Tibial artery (tissue), 4 donors: ENCODE measurements at regions not wholly inside any gene's neighbourhood (a gene's known extent, or its start where the extent isn't known, plus 50 kb on each side); places are given as distances from the start of the nearest gene placed in this dataset.

ENCODE experiments used
- DNase-seq, 2 donors: peaks; one replicate each; pipeline ENCODE4 v3.0.0-alpha.2; 2019
- H3K27ac ChIP-seq, 2 donors: fragments of 200-600 bp; sonication (generic) in 1 of 2; 1 replicate in 1 of 2; 2 replicates in 1 of 2; pipeline ENCODE4 v1.5.1; 2018 to 2019; ENCODE audit warnings: mild to moderate bottlenecking in 1 of 2
- H3K27me3 ChIP-seq, 2 donors: fragments of 200-600 bp; sonication (generic) in 1 of 2; one replicate each; pipeline versions ENCODE4 v1.5.1 to v1.6.0; 2016 to 2019
- H3K36me3 ChIP-seq, 3 donors: fragments of 200-600 bp; sonication (generic) in 2 of 3; one replicate each; pipeline ENCODE4 v1.5.1; 2016 to 2019; ENCODE audit warnings: mild to moderate bottlenecking in 2 of 3
- H3K4me1 ChIP-seq, 4 donors: fragments of 200-600 bp; sonication (generic) in 2 of 4; 1 replicate in 3 of 4; 2 replicates in 1 of 4; pipeline ENCODE4 v1.5.1; 2016 to 2019
- H3K4me3 ChIP-seq, 2 donors: fragments of 200-600 bp; sonication (generic) in 1 of 2; 1 replicate in 1 of 2; 2 replicates in 1 of 2; pipeline ENCODE4 v1.5.1; 2018 to 2019; ENCODE audit warnings: mild to moderate bottlenecking in 2 of 2
- H3K9me3 ChIP-seq, 3 donors: fragments of 200-600 bp; sonication (generic) in 1 of 3; one replicate each; pipeline ENCODE4 v1.5.1; 2016 to 2019
- intact Hi-C: fragments of 100-400 bp; cut with DNase I; formaldehyde crosslinking; loops from one replicate; pipeline ENCODE4 v1.15.0; 2023; ENCODE audit warnings: low total_unique reads
- TF ChIP-seq, protein P1 (sequence below), 2 experiments: fragments of 200-600 bp in 1 of 2; fragments of 450-650 bp in 1 of 2; IDR thresholded peaks; one replicate each; pipeline ENCODE4 v1.5.1; 2017 to 2019; ENCODE audit warnings: antibody characterized with exemption in 2 of 2, mild to moderate bottlenecking in 1 of 2, moderate library complexity in 1 of 2

DNA sequence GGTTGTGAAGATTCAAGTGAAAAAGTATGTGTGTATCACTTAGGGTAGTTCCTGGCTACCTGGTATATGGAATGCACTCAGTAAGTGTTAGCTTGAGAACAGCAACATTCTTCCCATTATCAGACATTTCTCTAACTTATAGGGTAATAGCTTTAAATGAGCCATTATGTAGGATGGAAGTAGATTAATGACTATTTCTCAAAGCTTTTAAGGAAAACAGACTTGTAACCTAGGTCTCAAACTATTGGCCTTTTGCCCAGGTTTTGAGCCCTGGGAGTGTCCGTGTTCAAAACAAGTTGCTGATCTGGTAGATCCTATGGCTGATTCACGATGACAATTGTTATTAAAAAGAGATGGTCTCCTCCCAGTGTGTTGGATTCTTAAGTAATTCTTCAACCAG, 129.1 kb upstream of the UMPS start:
- Histone ChIP-seq H3K27me3 (no peaks in the 10 kb centered on the region), H3K27ac (no peak overlapping the region), H3K36me3 (no peaks in the 10 kb centered on the region), H3K4me1 (peaks cover 0 to 22% (median 11%) of the 10 kb centered on the region in 4 donors), H3K9me3 (no peaks in the 10 kb centered on the region), H3K4me3 (no peak overlapping the region)
- DNase-seq, result no peak
- TF ChIP-seq, protein P1, sequence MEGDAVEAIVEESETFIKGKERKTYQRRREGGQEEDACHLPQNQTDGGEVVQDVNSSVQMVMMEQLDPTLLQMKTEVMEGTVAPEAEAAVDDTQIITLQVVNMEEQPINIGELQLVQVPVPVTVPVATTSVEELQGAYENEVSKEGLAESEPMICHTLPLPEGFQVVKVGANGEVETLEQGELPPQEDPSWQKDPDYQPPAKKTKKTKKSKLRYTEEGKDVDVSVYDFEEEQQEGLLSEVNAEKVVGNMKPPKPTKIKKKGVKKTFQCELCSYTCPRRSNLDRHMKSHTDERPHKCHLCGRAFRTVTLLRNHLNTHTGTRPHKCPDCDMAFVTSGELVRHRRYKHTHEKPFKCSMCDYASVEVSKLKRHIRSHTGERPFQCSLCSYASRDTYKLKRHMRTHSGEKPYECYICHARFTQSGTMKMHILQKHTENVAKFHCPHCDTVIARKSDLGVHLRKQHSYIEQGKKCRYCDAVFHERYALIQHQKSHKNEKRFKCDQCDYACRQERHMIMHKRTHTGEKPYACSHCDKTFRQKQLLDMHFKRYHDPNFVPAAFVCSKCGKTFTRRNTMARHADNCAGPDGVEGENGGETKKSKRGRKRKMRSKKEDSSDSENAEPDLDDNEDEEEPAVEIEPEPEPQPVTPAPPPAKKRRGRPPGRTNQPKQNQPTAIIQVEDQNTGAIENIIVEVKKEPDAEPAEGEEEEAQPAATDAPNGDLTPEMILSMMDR (IDR thresholded peaks at IDR 0.05), result no peak
- intact Hi-C loops, result no loop called here

DNA sequence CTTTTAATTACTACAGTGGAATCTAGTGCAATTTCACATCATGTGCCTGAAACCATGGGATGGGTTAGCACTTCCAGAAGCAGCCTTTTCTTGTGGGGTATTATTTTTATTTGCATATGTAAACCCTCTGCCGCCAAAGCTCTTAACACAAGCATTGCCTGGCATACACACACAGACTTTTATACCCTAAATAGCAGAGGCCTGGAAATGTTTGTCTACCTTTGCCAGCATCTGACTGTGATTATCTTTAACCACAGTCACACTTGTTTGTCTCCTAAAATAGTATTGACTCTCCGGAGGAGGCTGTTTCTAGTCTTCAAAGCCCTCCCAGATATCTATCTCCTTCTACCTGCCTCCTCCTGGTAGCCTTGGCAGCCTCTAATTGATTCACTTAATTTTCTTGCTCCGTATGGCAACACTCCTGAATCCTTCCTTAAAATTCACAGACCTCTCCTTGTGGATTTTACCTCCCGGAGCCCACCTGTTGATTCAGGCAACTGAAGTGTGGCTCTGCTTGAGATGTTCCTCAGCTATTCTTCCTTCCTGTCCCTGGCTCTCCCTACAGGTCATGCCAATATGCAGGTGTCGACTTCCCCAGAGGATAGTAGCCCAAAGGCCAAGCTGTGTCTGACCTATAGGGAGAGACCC, 127.1 kb upstream of the UMPS start:
- Histone ChIP-seq H3K27me3 (no peaks in the 10 kb centered on the region), H3K4me3 (no peak overlapping the region), H3K4me1 (peaks cover 0 to 21% (median 11%) of the 10 kb centered on the region in 4 donors), H3K9me3 (no peaks in the 10 kb centered on the region), H3K36me3 (no peaks in the 10 kb centered on the region), H3K27ac (no peak overlapping the region)
- intact Hi-C loops, result no loop called here
- DNase-seq, result no peak
- TF ChIP-seq, protein P1 (IDR thresholded peaks at IDR 0.05), result no peak

DNA sequence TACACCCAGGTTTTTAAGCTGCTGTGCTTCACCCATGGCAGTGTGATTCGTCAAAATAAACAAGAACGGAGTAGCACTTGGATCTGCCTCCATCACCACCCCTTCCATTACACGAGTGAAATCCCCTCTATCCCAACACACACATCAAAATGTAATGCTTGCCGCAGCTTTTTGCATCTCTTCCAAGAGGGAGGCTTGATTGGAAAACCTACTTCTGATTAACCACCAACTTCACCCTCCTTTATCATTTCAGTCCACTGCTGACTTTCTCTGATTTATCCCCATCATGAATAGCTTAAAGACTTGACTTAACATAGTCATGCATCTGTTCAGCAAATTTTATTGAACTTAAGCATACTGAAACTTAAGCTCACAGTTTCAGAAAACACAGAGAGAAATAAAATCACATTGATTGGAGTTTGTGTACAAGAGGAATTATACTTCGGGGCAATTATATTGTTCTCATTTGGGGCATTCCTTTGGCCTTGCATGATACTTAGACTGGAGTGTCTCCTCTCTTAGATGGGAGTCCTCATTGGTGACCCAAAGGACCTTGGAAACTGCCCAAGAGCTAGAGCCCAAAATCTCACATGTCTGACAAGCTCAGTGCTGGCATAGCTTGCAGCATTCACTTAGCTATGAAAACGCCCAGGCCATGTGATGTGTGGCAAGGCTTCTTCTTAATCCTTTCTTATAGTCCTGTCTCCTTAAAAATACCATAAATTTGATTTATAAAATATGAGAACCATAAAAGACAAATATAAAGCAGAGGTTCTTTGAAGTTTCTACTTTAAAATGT, 124.3 kb upstream of the UMPS start:
- Histone ChIP-seq H3K4me3 (no peak overlapping the region), H3K27me3 (no peaks in the 10 kb centered on the region), H3K4me1 (no peaks in the 10 kb centered on the region), H3K36me3 (no peaks in the 10 kb centered on the region), H3K27ac (no peak overlapping the region), H3K9me3 (no peaks in the 10 kb centered on the region)
- TF ChIP-seq, protein P1 (IDR thresholded peaks at IDR 0.05), result no peak
- intact Hi-C loops, result no loop called here
- DNase-seq, result no peak

DNA sequence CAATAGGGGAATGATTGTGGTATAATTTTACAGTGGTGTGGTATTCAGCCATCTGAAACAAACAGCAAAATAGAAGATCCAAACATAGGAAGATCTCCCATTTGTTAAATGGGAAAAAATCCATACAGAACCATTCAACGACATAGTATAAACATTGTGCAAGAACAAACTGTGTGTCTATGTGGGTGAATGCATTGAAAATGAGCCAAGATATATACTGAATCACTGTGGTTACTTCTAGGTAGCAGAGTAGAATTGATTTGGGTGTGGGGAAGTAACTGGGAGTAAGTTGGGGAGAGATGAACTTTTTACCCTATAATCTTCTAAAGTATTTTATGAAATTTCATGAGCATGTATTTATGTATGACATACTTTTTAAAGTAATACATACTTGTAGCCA, 123.1 kb upstream of the UMPS start:
- no peaks in the 10 kb centered on the region for H3K27me3 ChIP-seq
- DNase-seq, result no peak
- no peaks in the 10 kb centered on the region for H3K9me3 ChIP-seq
- no peaks in the 10 kb centered on the region for H3K36me3 ChIP-seq
- intact Hi-C loops, result no loop called here
- H3K27ac ChIP-seq, result no peak overlapping the region
- TF ChIP-seq, protein P1 (IDR thresholded peaks at IDR 0.05), result no peak
- no peaks in the 10 kb centered on the region for H3K4me1 ChIP-seq
- no peak overlapping the region for H3K4me3 ChIP-seq

DNA sequence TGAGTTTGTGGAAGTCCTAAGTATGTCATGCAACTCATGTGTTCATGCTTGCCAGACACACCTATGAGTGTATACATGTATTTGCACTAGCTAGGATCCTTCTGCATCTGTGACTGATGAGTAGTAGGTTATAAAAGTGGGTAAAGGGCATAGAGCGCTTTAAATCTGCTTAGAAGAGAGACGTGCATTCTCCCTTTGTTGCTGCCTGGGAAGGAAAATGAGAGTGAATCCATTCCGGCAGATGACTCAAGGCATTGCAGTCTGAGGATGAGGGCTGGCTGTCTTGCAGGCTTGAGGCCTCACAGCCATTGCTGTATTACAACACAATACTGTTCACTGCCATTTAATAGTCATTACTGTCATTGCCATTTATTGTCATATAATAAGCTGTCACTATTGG, 120.8 kb upstream of the UMPS start:
- Histone ChIP-seq H3K36me3 (no peaks in the 10 kb centered on the region), H3K4me3 (no peak overlapping the region), H3K4me1 (no peaks in the 10 kb centered on the region), H3K9me3 (no peaks in the 10 kb centered on the region), H3K27me3 (no peaks in the 10 kb centered on the region), H3K27ac (no peak overlapping the region)
- TF ChIP-seq, protein P1 (IDR thresholded peaks at IDR 0.05), result no peak
- DNase-seq, result no peak
- intact Hi-C loops, result no loop called here
